Thyroid gland (tissue), 4 donors: ENCODE measurements at regions not wholly inside any gene's neighbourhood (a gene's known extent, or its start where the extent isn't known, plus 50 kb on each side); places are given as distances from the start of the nearest gene placed in this dataset.

Experiments used
- DNase-seq, 2 donors: peaks; one replicate each; pipeline ENCODE4 v3.0.0-alpha.2; 2019
- H3K27ac ChIP-seq, 3 donors: fragments of 200-600 bp; sonication (generic); 1 replicate in 2 of 3; 2 replicates in 1 of 3; pipeline ENCODE4 v1.5.1; 2016 to 2019; ENCODE audit warnings: mild to moderate bottlenecking in 1 of 3, moderate library complexity in 1 of 3
- H3K27me3 ChIP-seq: fragments of 200-600 bp; sonication (generic); one replicate; pipeline ENCODE4 v1.5.1; 2019
- H3K36me3 ChIP-seq, 2 donors: fragments of 200-600 bp; sonication (generic); one replicate each; pipeline ENCODE4 v1.5.1; 2016 to 2019
- H3K4me1 ChIP-seq, 2 donors: fragments of 200-600 bp; sonication (generic); one replicate each; pipeline ENCODE4 v1.5.1; 2017 to 2019
- H3K4me3 ChIP-seq, 3 donors: fragments of 200-600 bp; sonication (generic); replicated peaks in 1 of 3; 1 replicate in 2 of 3; 2 replicates in 1 of 3; pipeline ENCODE4 v1.5.1; 2016; ENCODE audit warnings: mild to moderate bottlenecking in 1 of 3
- H3K9me3 ChIP-seq: fragments of 200-600 bp; sonication (generic); one replicate; pipeline ENCODE4 v1.5.1; 2017
- POLR2A ChIP-seq, 2 donors: fragments of 450-650 bp; IDR thresholded peaks; one replicate each; pipeline ENCODE4 v1.6.1; 2017; ENCODE audit warnings: antibody characterized with exemption in 2 of 2, mild to moderate bottlenecking in 2 of 2, moderate library complexity in 1 of 2
- WGBS, 2 donors: methylation state at CpG; one replicate each; pipeline ENCODE4 v1.1.5; 2017; 5-methylcytosine and 5-hydroxymethylcytosine counted together
- intact Hi-C: fragments of 100-400 bp; cut with DNase I; formaldehyde crosslinking; loops from one replicate; pipeline ENCODE4 v1.15.1; 2023
- TF ChIP-seq, protein P1 (sequence below), 6 experiments: fragments of 200-600 bp in 3 of 6; fragments of 450-650 bp in 3 of 6; sonication (generic) in 3 of 6; IDR thresholded peaks; one replicate each; pipeline ENCODE4 v1.5.1; 2016 to 2019; ENCODE audit warnings: antibody characterized with exemption in 6 of 6, mild to moderate bottlenecking in 2 of 6, inconsistent platforms in 1 of 6, moderate library complexity in 1 of 6

- Histone ChIP-seq H3K4me3 (no peak overlapping the region), H3K9me3 (no peaks in the 10 kb centered on the region), H3K27ac (no peak overlapping the region), H3K4me1 (no peaks in the 10 kb centered on the region), H3K36me3 (no peaks in the 10 kb centered on the region), H3K27me3 (no peaks in the 10 kb centered on the region)
- intact Hi-C loops = no loop called here
- 49 to 51% methylated on average over 2 of the region's 2 CpGs for WGBS, 2 donors
- DNase-seq = no peak
- no peak for TF ChIP-seq POLR2A (IDR thresholded peaks at IDR 0.05)
- TF ChIP-seq, protein P1, sequence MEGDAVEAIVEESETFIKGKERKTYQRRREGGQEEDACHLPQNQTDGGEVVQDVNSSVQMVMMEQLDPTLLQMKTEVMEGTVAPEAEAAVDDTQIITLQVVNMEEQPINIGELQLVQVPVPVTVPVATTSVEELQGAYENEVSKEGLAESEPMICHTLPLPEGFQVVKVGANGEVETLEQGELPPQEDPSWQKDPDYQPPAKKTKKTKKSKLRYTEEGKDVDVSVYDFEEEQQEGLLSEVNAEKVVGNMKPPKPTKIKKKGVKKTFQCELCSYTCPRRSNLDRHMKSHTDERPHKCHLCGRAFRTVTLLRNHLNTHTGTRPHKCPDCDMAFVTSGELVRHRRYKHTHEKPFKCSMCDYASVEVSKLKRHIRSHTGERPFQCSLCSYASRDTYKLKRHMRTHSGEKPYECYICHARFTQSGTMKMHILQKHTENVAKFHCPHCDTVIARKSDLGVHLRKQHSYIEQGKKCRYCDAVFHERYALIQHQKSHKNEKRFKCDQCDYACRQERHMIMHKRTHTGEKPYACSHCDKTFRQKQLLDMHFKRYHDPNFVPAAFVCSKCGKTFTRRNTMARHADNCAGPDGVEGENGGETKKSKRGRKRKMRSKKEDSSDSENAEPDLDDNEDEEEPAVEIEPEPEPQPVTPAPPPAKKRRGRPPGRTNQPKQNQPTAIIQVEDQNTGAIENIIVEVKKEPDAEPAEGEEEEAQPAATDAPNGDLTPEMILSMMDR (IDR thresholded peaks at IDR 0.05) = no peak
Measured at GRCh38 chr4:111269439-111269838, 646.6 kb upstream of the PITX2 start.

DNA sequence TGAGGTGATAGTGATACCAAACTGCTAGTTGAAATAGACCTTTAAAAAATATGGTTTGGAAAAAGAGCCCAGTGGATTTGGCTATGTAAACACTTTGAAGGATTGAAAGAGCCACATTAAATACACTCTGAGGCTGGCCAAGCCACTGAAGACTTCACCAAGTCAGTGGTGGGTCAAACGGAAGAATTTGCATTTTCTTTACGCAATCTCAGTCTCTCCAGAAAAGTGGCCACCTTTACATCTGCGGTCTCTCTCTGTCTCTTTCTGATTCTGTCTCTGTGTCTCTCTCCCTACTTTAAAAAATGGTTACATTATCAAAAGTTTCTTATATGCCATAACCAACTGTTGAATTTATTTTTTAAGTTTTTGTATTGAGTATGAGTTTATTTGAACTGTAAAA is 651.2 kb upstream of the PITX2 start:
- intact Hi-C loops = no loop called here
- no peaks in the 10 kb centered on the region for H3K4me1 ChIP-seq
- no peak overlapping the region for H3K4me3 ChIP-seq
- no peak overlapping the region for H3K27ac ChIP-seq
- whole genome bisulfite sequencing, 2 donors = 79 to 87% methylated on average over 3 of the region's 3 CpGs
- no peak for DNase-seq
- H3K9me3 ChIP-seq = no peaks in the 10 kb centered on the region
- no peak for TF ChIP-seq POLR2A (IDR thresholded peaks at IDR 0.05)
- TF ChIP-seq, protein P1 (IDR thresholded peaks at IDR 0.05) = no peak
- H3K27me3 ChIP-seq = no peaks in the 10 kb centered on the region
- no peaks in the 10 kb centered on the region for H3K36me3 ChIP-seq

- TF ChIP-seq, protein P1 (IDR thresholded peaks at IDR 0.05) = no peak
- no peak for TF ChIP-seq POLR2A (IDR thresholded peaks at IDR 0.05)
- no peaks in the 10 kb centered on the region for H3K9me3 ChIP-seq
- WGBS, 2 donors = 73 to 92% methylated on average over 6 of the region's 6 CpGs
- H3K27me3 ChIP-seq = no peaks in the 10 kb centered on the region
- no peaks in the 10 kb centered on the region for H3K4me1 ChIP-seq
- H3K27ac ChIP-seq = no peak overlapping the region
- intact Hi-C loops = no loop called here
- H3K4me3 ChIP-seq = no peak overlapping the region
- no peak for DNase-seq
- no peaks in the 10 kb centered on the region for H3K36me3 ChIP-seq
Measured at GRCh38 chr4:111274486-111274885, 651.6 kb upstream of the PITX2 start.

- Histone ChIP-seq H3K27ac (no peak overlapping the region), H3K4me1 (no peaks in the 10 kb centered on the region), H3K9me3 (no peaks in the 10 kb centered on the region), H3K27me3 (no peaks in the 10 kb centered on the region), H3K36me3 (no peaks in the 10 kb centered on the region), H3K4me3 (no peak overlapping the region)
- TF ChIP-seq POLR2A (IDR thresholded peaks at IDR 0.05) = no peak
- TF ChIP-seq, protein P1 (IDR thresholded peaks at IDR 0.05) = no peak
- 94% methylated on average over 5 of the region's 5 CpGs for WGBS, 2 donors
- intact Hi-C loops = no loop called here
- DNase-seq = no peak
Measured at GRCh38 chr4:111281219-111281618, 658.3 kb upstream of the PITX2 start.

DNA sequence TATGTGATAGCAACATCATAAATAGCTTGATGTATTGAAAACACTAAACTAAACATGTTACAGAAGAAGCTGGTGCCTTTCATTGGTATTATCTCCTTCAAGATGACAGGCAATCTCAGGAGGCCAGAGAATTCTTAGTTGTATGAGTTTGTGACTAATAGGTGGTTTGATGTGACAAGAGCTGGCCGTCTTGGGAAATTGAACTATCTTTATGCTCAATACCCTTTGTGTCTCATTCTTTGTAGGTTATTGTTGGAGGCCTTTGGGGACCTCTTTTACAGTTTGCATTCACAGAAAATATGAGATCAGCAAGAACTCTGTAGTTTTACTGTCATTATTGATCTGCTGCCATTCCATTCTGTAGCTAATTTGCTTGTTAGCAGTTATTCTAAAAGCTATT is 659.2 kb upstream of the PITX2 start:
- no peak overlapping the region for H3K27ac ChIP-seq
- 93 to 100% methylated on average over 1 of the region's 1 CpG for WGBS, 2 donors
- intact Hi-C loops = no loop called here
- no peak overlapping the region for H3K4me3 ChIP-seq
- no peak for DNase-seq
- H3K9me3 ChIP-seq = no peaks in the 10 kb centered on the region
- no peaks in the 10 kb centered on the region for H3K27me3 ChIP-seq
- H3K4me1 ChIP-seq = no peaks in the 10 kb centered on the region
- TF ChIP-seq, protein P1 (IDR thresholded peaks at IDR 0.05) = no peak
- TF ChIP-seq POLR2A (IDR thresholded peaks at IDR 0.05) = no peak
- no peaks in the 10 kb centered on the region for H3K36me3 ChIP-seq
